ENCODE measurements at regions not wholly inside any gene's neighbourhood (a gene's known extent, or its start where the extent isn't known, plus 50 kb on each side); places are given as distances from the start of the nearest gene placed in this dataset.
"Not testable (repeated sequence)": the region's sequence is repeated elsewhere in the genome, so short reads cannot be mapped to it uniquely, and the experiment has no call there.

DNA sequence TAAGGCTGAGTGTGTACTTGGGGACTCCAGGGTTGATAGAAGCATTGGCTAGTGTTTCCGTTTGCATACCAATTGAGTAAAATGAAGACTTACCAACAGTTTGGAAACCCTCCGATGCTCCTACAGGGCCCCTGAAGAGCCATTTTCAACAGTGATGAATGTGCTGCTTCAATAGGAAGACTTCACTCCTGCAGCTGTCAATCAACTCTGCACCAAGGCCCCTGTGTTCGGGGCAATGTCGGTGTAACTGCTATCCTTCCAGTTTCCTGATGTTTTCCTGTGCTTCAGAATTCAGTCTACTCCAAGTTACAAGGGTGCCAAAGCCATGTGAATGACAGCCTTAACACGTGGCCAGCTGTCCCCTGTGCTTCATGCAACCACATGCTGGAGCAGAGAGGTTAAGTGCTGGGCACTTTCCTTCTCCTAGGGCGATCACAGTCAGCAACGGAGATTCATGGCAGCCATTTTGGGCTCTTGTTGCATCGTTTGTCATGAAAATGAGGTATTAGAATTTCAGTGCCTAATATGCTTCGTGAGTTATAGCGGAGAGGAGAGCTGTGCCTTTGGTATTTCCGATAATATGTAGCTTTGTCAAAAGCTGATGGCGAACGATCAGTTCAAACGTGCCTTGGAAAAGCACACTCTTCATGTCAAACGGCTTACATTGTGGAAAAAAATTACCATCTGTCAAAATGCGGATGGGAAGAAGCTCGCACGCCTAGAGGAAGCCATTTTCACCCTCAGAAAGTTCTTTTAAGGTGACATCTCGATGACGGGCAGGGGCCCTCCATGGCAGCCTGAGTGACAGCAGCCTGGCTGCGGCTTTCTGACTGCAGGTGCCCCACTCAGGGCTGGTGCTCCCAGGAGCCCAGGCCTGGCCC lies 287.8 kb downstream of the ACTR3B start:
- TF ChIP-seq, protein P1, sequence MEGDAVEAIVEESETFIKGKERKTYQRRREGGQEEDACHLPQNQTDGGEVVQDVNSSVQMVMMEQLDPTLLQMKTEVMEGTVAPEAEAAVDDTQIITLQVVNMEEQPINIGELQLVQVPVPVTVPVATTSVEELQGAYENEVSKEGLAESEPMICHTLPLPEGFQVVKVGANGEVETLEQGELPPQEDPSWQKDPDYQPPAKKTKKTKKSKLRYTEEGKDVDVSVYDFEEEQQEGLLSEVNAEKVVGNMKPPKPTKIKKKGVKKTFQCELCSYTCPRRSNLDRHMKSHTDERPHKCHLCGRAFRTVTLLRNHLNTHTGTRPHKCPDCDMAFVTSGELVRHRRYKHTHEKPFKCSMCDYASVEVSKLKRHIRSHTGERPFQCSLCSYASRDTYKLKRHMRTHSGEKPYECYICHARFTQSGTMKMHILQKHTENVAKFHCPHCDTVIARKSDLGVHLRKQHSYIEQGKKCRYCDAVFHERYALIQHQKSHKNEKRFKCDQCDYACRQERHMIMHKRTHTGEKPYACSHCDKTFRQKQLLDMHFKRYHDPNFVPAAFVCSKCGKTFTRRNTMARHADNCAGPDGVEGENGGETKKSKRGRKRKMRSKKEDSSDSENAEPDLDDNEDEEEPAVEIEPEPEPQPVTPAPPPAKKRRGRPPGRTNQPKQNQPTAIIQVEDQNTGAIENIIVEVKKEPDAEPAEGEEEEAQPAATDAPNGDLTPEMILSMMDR (IDR thresholded peaks at IDR 0.05; ENCODE audit: extremely low read depth, missing control alignments), result no peak

DNA sequence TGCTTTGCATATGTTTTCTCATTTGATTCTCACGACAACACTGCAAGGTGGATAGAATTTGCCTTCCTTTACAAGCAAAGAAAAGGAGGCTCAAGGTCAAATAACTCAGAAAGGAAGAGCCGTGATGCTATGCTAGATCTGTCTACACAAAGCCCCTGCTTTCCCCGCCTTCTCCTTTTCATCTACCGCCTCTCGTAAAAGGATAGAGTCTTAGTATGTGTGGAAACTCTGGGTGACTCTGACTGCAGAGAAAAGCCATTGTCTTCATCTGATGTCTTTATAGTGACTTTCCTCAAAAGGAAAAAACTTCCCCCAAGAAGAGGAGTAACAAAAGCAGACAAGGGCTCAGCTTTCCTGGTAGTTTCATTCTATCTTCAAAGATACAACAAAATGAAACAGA lies 292.7 kb downstream of the ACTR3B start:
- TF ChIP-seq, protein P1 (IDR thresholded peaks at IDR 0.05; ENCODE audit: extremely low read depth, missing control alignments), result no peak
- DNase-seq (ENCODE audit: low spot score), result no peak

More for the DNA sequence above, 287.8 kb downstream of the ACTR3B start:
- no peak for DNase-seq (ENCODE audit: low spot score)

DNA sequence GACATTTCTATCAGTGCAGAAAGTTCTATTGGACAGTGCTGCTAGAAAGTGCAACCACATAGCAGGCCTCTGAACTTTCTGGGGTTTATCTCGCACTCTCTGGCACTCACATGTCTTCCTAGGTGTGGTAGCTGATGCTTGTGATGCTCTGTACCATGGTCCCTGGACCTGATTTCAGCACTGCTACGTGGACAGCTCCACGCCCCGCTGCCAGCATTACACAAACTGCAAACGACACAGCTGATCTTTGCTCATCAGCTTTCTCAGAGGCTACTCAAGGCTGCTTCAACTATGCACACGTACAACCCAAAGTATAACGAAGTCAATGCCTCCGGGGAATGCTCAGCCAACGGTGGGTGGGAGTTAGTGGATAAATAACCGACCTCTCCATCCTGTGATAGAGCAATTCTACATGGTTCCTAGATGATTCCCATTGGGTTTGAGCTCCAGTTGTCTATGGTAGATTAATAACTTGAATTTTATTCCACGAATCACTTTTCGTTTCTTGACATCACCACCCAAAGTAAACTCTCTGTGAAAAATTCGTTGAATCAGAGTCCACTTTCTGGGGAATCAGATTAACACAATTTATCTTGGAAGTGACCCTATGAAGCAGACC lies 302.5 kb downstream of the ACTR3B start:
- DNase-seq (ENCODE audit: low spot score), result no peak
- TF ChIP-seq, protein P1 (IDR thresholded peaks at IDR 0.05; ENCODE audit: extremely low read depth, missing control alignments), result no peak

DNA sequence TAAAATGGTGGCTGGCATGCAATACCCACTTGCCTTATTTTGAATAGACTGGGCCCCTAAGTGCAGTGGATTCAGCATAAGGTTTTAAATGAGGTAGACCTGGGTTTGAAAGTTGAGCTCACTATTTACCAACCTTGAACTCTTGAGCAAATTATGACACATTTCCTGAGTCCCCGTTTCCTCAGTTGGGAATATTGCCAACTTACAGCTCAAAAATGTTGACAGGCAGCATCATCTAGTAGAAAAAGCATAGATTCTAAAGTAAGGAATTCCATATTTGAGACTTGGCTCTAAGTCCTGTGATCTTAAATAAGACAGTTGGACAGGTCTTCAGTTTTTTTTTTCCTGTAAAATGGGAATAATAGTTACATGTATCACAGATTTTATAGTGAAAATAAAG lies 305.5 kb downstream of the ACTR3B start:
- DNase-seq (ENCODE audit: low spot score), result no peak
- TF ChIP-seq, protein P1 (IDR thresholded peaks at IDR 0.05; ENCODE audit: extremely low read depth, missing control alignments), result no peak

DNA sequence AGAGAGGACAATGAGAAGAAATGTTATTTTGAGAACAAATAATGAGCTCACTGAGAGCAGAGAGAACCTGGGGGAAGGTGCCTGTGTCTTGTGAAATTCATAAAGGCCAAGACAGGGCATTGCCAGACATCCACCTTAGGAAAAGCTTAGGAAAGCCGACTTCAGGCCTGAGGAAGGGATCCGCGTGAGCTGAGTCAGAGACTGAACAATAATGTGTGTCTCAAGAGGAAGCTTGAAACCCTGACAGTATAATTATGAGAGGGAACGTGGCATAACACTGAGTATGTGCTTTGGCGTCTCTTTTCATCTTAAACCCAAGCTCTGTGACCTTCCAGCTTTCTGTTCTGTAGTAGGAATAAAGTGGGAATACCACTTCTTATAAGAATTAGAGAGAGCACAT lies 307.2 kb downstream of the ACTR3B start:
- no peak for DNase-seq (ENCODE audit: low spot score)
- TF ChIP-seq, protein P1 (IDR thresholded peaks at IDR 0.05; ENCODE audit: extremely low read depth, missing control alignments), result no peak

DNA sequence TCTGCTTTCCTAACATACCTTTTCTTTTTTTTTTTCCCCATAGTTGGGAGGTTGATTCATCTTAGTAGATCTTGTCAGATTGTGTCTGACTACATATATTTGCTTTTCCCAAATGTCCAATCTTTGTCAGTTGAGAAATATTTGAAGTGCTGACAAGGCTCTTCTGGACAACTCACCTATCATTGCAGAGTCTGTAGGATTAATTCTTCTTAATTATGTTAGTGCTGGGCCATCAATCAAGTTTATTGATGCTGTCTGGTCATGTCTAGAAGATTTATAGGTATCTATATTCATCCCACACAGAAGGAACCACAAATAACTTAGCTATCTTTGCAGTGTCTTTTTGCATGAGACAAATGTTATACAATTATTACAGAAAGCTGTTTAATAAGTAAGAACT lies 310.6 kb downstream of the ACTR3B start:
- TF ChIP-seq, protein P1 (IDR thresholded peaks at IDR 0.05; ENCODE audit: extremely low read depth, missing control alignments), result no peak

DNA sequence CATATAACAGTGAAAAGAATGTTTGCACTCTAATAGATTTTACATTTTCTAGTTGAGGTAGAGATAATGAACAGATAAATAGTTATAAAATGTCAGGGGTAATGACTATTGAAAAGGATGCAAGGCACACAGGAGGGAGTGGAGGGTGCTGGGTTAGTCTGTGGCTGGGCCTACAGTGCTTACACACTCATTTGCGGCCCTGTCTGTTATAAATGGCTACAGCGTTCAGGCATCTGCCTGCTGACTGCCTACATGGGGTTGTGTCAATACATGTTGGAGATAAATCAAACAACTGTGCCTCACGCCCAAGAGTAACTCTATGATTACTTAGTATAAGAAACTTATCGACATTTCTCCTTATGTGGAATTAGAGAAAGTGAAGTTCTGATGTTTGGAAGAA lies 313.3 kb downstream of the ACTR3B start:
- no peak for DNase-seq (ENCODE audit: low spot score)
- TF ChIP-seq, protein P1 (IDR thresholded peaks at IDR 0.05; ENCODE audit: extremely low read depth, missing control alignments), result no peak

More for the DNA sequence above, 310.6 kb downstream of the ACTR3B start:
- DNase-seq (ENCODE audit: low spot score), result no peak

DNA sequence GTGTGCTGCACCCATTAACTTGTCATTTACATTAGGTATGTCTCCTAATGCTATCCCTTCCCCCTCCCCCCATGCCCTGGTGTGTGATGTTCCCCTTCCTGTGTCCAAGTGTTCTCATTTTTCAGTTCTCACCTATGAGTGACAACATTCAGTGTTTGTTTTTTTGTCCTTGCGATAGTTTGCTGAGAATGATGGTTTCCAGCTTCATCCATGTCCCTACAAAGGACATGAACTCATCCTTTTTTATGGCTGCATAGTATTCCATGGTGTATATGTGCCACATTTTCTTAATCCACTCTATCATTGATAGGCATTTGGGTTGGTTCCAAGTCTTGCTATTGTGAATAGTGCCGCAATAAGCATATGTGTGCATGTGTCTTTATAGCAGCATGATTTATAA lies 316.7 kb downstream of the ACTR3B start:
- DNase-seq (ENCODE audit: low spot score), result not testable (repeated sequence)

All from GM20000 (cell line).